ENCODE measurements at regions not wholly inside any gene's neighbourhood (a gene's known extent, or its start where the extent isn't known, plus 50 kb on each side); places are given as distances from the start of the nearest gene placed in this dataset.

DNA sequence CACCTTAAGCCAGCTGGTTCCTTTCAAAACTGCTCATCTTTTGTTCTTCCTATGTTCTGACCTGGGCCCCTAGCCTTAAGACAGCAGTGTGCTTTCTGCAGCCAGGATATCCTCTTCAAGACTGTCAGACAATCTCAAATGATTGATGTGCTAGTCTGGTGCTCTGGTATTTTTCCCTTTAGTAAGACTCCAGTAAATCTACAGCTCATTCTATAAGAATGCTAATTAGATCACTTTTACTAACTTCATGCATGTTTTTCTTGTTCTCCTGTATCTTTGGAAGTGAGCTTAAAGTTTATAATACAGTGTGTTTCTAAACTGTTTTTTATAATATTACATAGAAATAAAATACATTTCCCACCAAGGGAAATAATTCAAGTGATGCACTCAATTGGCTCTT lies 220.9 kb upstream of the NANOGP8 start (continued):
- TF ChIP-seq, protein P1, sequence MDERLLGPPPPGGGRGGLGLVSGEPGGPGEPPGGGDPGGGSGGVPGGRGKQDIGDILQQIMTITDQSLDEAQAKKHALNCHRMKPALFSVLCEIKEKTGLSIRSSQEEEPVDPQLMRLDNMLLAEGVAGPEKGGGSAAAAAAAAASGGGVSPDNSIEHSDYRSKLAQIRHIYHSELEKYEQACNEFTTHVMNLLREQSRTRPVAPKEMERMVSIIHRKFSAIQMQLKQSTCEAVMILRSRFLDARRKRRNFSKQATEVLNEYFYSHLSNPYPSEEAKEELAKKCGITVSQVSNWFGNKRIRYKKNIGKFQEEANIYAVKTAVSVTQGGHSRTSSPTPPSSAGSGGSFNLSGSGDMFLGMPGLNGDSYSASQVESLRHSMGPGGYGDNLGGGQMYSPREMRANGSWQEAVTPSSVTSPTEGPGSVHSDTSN (CRISPR knock-in tag; IDR thresholded peaks at IDR 0.05; ENCODE audit: low read depth): 0 out of 2 replicates have a peak, but pooled peaks have one; percentile 34
- TF ChIP-seq, protein P1 (tag; conservative IDR thresholded peaks at IDR 0.05; ENCODE audit: low read depth): peak; percentile 88
- no peak for TF ChIP-seq ZFPM2 (CRISPR knock-in tag; IDR thresholded peaks at IDR 0.05)
- TF ChIP-seq, protein P2, sequence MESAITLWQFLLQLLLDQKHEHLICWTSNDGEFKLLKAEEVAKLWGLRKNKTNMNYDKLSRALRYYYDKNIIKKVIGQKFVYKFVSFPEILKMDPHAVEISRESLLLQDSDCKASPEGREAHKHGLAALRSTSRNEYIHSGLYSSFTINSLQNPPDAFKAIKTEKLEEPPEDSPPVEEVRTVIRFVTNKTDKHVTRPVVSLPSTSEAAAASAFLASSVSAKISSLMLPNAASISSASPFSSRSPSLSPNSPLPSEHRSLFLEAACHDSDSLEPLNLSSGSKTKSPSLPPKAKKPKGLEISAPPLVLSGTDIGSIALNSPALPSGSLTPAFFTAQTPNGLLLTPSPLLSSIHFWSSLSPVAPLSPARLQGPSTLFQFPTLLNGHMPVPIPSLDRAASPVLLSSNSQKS (CRISPR knock-in tag; IDR thresholded peaks at IDR 0.05): no peak
- TF ChIP-seq PRPF4 (IDR thresholded peaks at IDR 0.05; ENCODE audit: insufficient read depth, low read depth, low read length, poor library complexity, severe bottlenecking): no peak
- TF ChIP-seq MECOM (CRISPR knock-in tag; IDR thresholded peaks at IDR 0.05): peak; percentile 45; the same call in 1 of the 2 replicates
- TF ChIP-seq ZFP36 (IDR thresholded peaks at IDR 0.05; ENCODE audit: low read depth, low read length, partially characterized antibody): no peak
- TF ChIP-seq, protein P3, sequence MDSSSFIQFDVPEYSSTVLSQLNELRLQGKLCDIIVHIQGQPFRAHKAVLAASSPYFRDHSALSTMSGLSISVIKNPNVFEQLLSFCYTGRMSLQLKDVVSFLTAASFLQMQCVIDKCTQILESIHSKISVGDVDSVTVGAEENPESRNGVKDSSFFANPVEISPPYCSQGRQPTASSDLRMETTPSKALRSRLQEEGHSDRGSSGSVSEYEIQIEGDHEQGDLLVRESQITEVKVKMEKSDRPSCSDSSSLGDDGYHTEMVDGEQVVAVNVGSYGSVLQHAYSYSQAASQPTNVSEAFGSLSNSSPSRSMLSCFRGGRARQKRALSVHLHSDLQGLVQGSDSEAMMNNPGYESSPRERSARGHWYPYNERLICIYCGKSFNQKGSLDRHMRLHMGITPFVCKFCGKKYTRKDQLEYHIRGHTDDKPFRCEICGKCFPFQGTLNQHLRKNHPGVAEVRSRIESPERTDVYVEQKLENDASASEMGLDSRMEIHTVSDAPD (CRISPR knock-in tag; IDR thresholded peaks at IDR 0.05): no peak
- TF ChIP-seq, protein P4, sequence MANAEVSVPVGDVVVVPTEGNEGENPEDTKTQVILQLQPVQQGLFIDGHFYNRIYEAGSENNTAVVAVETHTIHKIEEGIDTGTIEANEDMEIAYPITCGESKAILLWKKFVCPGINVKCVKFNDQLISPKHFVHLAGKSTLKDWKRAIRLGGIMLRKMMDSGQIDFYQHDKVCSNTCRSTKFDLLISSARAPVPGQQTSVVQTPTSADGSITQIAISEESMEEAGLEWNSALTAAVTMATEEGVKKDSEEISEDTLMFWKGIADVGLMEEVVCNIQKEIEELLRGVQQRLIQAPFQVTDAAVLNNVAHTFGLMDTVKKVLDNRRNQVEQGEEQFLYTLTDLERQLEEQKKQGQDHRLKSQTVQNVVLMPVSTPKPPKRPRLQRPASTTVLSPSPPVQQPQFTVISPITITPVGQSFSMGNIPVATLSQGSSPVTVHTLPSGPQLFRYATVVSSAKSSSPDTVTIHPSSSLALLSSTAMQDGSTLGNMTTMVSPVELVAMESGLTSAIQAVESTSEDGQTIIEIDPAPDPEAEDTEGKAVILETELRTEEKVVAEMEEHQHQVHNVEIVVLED (CRISPR knock-in tag; IDR thresholded peaks at IDR 0.05): no peak
- no peak for TF ChIP-seq HEY1 (CRISPR knock-in tag; IDR thresholded peaks at IDR 0.05; ENCODE audit: borderline replicate concordance)
- TF ChIP-seq, protein P5, sequence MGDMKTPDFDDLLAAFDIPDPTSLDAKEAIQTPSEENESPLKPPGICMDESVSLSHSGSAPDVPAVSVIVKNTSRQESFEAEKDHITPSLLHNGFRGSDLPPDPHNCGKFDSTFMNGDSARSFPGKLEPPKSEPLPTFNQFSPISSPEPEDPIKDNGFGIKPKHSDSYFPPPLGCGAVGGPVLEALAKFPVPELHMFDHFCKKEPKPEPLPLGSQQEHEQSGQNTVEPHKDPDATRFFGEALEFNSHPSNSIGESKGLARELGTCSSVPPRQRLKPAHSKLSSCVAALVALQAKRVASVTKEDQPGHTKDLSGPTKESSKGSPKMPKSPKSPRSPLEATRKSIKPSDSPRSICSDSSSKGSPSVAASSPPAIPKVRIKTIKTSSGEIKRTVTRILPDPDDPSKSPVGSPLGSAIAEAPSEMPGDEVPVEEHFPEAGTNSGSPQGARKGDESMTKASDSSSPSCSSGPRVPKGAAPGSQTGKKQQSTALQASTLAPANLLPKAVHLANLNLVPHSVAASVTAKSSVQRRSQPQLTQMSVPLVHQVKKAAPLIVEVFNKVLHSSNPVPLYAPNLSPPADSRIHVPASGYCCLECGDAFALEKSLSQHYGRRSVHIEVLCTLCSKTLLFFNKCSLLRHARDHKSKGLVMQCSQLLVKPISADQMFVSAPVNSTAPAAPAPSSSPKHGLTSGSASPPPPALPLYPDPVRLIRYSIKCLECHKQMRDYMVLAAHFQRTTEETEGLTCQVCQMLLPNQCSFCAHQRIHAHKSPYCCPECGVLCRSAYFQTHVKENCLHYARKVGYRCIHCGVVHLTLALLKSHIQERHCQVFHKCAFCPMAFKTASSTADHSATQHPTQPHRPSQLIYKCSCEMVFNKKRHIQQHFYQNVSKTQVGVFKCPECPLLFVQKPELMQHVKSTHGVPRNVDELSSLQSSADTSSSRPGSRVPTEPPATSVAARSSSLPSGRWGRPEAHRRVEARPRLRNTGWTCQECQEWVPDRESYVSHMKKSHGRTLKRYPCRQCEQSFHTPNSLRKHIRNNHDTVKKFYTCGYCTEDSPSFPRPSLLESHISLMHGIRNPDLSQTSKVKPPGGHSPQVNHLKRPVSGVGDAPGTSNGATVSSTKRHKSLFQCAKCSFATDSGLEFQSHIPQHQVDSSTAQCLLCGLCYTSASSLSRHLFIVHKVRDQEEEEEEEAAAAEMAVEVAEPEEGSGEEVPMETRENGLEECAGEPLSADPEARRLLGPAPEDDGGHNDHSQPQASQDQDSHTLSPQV (IDR thresholded peaks at IDR 0.05): no peak
- TF ChIP-seq, protein P6, sequence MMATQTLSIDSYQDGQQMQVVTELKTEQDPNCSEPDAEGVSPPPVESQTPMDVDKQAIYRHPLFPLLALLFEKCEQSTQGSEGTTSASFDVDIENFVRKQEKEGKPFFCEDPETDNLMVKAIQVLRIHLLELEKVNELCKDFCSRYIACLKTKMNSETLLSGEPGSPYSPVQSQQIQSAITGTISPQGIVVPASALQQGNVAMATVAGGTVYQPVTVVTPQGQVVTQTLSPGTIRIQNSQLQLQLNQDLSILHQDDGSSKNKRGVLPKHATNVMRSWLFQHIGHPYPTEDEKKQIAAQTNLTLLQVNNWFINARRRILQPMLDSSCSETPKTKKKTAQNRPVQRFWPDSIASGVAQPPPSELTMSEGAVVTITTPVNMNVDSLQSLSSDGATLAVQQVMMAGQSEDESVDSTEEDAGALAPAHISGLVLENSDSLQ (IDR thresholded peaks at IDR 0.05): peak; percentile 94
- TF ChIP-seq HSF4 (CRISPR knock-in tag; IDR thresholded peaks at IDR 0.05; ENCODE audit: borderline replicate concordance): no peak
- TF ChIP-seq CBX5 (IDR thresholded peaks at IDR 0.05; ENCODE audit: borderline replicate concordance, low read depth): no peak
- no peak for TF ChIP-seq U2AF2 (optimal IDR thresholded peaks at IDR 0.05; ENCODE audit: low read depth, low read length)
- no peak for TF ChIP-seq PML (IDR thresholded peaks at IDR 0.05; ENCODE audit: low read length)
- no peak for TF ChIP-seq NFATC3 (IDR thresholded peaks at IDR 0.05)
